ENCODE measurements at regions not wholly inside any gene's neighbourhood (a gene's known extent, or its start where the extent isn't known, plus 50 kb on each side); places are given as distances from the start of the nearest gene placed in this dataset.

DNA sequence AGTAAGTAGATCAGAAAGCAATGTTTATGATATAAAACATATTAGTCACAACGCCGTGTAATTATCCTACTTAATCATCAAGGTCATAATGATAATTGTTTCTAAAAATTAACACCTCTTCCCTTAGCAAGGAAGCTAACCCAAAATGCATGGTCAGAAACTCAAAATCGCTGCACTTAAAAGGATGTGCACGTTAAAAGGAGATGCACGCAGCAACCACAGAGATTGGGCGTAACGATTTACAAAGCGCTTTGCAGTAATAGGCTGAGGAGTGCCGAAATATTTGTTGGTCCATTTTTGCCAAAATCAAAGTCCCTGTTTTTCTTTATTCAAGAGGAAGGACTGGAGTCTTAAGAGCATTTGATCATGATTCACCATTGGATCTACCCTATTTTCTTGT is 1077.2 kb downstream of the VRK1 start:
- DNase-seq (ENCODE audit: low read depth): no peak

- no peak for DNase-seq (ENCODE audit: low read depth)
Observed at GRCh38 chr14:97878206-97878605, 1081.0 kb downstream of the VRK1 start.

- no peak for DNase-seq (ENCODE audit: low read depth)
Observed at GRCh38 chr14:97878727-97879126, 1081.5 kb downstream of the VRK1 start.

DNA sequence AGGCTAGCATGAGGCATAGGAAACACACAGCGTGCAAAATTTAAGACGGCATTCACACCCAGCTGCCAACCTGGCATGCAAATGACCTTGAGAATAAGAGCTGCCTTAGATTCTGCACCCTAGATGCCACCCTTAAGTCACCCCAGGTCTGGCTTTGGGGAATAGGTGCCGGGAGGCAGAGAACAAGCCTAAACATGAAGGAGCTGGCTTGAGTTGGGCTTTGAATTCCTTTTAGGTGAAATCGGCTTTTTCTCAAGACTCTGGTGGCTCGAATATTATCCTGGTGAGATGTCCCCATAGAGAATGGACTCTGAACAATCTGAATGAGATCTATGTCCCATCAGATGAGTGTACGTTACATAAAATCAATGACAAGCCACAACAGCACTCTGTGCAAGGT is 1090.5 kb downstream of the VRK1 start:
- no peak for DNase-seq (ENCODE audit: low read depth)

DNA sequence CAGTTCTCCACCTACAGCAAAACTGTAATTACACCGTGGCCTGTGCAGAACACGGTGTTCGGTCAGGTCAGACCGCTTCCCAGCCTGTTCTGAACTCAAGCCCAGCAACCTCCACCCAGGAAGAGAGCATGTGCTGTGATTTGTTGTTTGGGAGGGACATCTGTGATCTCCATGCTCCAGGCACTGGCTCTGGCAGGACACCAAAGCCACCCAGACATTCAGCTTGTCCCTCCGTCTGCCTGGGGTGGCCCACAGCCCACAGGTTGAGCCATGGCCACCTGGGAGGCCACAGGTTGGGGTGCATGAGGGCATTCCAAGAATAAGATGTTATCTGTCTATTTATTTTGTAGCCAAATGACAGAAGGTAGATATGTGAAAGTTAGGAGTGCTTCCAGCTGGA is 1091.1 kb downstream of the VRK1 start:
- DNase-seq (ENCODE audit: low read depth): no peak

DNA sequence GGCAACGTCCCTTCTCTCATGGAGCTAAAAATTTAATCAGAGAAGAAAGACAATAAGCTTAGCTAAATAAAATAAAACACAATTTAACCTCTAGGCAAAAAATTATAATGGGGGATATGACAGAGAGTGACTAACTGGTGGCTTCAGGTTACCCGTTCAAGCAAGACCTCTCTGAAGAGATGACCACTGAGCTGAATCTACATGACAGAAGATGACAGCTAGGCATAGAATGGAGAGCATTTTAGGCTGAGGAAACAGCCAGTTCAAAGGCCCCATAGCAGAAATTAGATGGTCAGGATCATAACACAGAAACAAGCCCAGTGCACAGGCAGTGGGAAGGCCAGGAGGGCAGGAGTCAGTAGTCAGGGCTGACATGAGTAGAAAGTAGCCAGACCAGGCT is 1094.3 kb downstream of the VRK1 start:
- no peak for DNase-seq (ENCODE audit: low read depth)

- no peak for DNase-seq (ENCODE audit: low read depth)
Observed at GRCh38 chr14:97894552-97894951, 1097.4 kb downstream of the VRK1 start.

GRCh38 chr14:97900196-97900854 is 1103.1 kb downstream of the VRK1 start:
- no peak for DNase-seq (ENCODE audit: low read depth)

DNA sequence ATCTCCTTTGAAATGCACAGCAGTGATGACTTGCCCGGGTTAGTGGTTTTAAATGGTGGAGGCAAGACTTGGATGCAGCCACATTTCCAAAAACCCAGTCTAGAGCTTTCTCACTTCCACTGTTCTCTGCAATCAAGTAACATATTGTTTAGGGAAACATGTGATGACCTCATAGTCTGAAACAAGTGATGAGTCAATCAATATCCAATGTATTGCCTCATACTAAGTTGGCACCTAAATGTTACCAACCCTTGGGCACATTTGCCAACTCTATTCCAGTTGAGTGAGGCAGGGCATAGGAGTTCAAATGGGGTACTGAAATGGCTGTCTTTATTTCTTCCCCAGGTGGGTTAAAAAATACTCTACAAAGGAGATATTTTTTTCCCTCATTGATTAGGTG is 1105.4 kb downstream of the VRK1 start:
- no peak for DNase-seq (ENCODE audit: low read depth)

GRCh38 chr14:97903821-97904220 is 1106.6 kb downstream of the VRK1 start:
- DNase-seq (ENCODE audit: low read depth): no peak

GRCh38 chr14:97912217-97912616 is 1115.0 kb downstream of the VRK1 start:
- no peak for DNase-seq (ENCODE audit: low read depth)

DNA sequence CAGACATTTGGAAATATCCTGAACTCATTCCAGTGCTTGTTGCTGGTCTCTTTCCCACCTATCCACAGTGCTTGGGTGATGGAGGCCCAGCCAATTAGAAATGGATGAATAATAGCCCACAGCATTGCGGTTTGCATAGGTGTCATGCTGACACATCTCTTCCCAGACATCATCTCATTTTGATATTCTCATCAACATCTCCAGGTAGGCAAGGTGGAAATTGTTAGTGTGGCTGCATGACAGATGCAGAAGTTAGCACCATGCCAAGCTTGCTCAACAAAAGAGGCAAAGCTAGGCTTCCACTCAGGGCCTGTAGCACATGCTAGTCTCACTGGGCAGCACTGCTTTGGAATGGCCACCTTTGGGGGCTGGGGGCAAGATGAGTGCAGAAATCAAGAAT is 1118.9 kb downstream of the VRK1 start:
- DNase-seq (ENCODE audit: low read depth): no peak

DNA sequence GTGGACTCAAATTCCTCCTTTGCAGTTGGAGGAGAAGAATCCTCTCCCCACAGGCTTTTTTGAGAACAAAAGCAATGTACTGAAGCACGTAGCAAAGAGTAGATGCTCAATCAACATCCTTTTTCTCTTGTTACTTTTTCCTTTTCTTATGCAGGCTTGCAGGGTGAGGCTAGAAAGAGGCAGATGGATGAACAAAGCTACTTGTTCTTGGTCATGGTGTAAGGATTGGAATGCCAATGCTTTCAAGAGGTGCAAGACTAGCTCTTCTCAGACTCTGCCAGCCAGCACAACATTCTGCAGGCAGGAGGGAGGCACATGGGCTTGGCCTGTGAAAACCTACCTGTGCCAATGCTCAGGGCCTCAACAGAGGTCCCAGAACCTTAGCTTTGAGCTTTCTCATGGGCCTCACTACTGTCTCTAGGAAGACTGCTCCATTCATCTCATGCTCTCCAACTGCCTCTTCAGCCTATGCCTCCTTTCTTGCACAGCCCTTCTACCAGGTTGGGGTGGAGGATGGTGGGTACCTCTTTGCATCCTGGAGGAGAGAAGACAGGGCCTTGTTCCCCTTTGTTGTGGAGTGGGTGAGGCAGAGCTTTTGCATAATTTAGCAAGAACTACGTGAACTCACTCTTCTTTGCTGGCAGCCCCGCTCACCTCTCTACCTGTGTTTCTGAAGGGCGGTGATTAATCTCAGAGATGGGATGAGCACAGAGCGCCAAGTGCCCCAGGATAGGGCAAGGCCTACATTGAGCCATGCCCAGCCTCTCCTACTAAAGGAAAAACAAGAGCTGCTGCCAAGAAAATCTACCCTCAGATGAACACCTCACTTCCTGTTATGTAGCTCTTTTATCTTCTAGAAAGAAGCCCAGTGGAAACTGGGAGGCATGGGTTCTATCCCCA is 1119.7 kb downstream of the VRK1 start:
- no peak for DNase-seq (ENCODE audit: low read depth)

- no peak for DNase-seq (ENCODE audit: low read depth)
Observed at GRCh38 chr14:97920201-97920600, 1123.0 kb downstream of the VRK1 start.

DNA sequence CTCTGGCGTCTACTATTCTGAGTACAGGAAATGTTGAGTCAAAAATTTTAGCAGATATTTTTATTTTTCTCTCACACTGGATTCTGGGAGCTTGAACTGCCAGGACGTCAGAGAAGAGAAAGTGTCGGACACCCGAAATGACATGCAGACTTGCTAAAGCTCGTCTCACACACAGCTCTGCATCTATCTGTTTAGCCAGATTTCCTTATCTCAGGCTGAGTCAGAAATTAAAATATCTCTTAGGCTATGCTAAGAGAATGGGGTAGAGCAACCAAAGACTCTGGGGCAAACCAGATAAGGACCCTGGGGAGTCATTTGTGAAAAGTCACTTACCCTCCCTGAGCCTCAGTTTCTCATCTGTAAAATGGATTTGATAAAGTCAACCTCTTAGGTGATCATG is 1124.1 kb downstream of the VRK1 start:
- no peak for DNase-seq (ENCODE audit: low read depth)

DNA sequence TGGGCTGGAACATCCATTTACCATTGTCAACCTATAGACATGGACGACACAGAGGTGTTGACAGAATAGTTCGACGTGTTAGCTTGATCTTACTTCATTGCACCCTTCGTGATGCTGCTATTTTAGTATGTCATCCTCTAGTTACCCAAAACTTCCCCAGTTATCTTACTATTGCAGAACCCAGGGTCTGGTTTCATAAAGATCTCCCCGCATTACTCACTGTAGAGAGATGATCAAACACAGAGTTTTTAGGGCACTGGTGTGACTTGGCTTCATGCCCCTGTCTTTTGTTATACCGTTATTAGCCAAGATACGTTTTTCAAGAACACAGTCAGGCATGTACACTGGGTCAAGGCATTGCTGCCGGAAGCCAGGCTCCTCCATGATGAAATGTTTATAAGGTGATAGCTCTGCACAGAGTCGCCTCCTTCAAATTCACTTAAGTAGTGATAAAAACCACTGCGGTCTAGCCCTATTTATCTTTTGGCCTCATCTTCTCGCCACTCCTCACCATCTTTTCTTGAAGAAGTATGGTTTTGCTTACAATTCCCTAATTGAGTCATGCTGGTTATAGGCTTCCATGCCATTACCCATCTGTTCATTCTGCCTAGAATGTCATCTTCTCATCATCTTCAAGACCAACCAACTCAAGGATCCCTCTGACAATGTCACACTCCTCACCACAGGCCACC is 1127.9 kb downstream of the VRK1 start:
- DNase-seq (ENCODE audit: low read depth): no peak

- no peak for DNase-seq (ENCODE audit: low read depth)
Observed at GRCh38 chr14:97930166-97930565, 1133.0 kb downstream of the VRK1 start.

GRCh38 chr14:97931273-97931672 is 1134.1 kb downstream of the VRK1 start:
- no peak for DNase-seq (ENCODE audit: low read depth)

GRCh38 chr14:97942921-97943320 is 1145.7 kb downstream of the VRK1 start:
- no peak for DNase-seq (ENCODE audit: low read depth)

GRCh38 chr14:97943619-97944018 is 1146.4 kb downstream of the VRK1 start:
- no peak for DNase-seq (ENCODE audit: low read depth)

GRCh38 chr14:97944380-97944779 is 1147.2 kb downstream of the VRK1 start:
- no peak for DNase-seq (ENCODE audit: low read depth)

- DNase-seq (ENCODE audit: low read depth): no peak
Observed at GRCh38 chr14:97945631-97946030, 1148.4 kb downstream of the VRK1 start.

GRCh38 chr14:97946240-97946639 is 1149.1 kb downstream of the VRK1 start:
- DNase-seq (ENCODE audit: low read depth): no peak

All from T-helper 22 cell (primary cell).